ENCODE measurements at regions not wholly inside any gene's neighbourhood (a gene's known extent, or its start where the extent isn't known, plus 50 kb on each side); places are given as distances from the start of the nearest gene placed in this dataset.

DNA sequence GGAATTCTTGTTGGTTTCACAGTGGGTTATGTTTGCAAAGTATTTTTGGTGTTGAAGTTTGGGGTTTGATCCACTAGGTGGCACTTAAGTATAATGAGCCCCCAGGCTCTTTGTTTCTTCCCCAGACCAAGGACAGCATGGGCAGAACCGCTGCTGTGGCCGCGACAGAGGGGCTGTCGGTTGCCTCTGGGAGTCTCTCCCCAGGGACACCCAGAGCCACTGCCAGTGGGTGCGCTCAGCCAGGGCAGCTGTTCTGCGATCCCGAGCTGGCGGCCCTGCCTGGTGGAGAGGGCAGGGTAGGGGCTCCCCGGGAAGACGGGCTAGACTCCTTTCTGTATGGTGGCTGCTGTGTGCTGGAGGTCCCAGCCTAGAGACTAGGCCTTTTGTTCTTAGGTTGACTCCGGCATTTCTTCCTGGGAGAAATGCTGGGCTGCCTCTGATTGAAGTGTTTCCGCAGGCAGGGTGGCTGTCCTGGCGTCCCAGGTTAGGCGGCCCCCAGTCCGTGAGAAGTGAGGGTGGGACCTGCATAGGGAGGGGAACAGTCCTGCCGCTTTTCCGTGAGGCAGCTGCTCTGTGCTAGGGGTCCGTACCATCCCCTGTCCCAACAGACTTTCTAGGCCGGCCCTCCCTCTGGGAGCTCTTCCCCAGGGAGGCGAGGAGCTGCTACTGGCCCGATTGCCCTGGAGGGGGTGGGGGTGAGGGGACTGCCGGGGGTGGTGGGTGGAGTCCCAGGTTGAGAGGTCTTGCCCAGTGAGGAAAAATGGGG is 253.1 kb upstream of the PELI2 start:
- no peak; the same call in 2 of the 3 replicates for ATAC-seq
- TF ChIP-seq ARNTL (CRISPR knock-in tag; IDR thresholded peaks at IDR 0.05; ENCODE audit: borderline replicate concordance, low read depth): no peak
- TF ChIP-seq, protein P1, sequence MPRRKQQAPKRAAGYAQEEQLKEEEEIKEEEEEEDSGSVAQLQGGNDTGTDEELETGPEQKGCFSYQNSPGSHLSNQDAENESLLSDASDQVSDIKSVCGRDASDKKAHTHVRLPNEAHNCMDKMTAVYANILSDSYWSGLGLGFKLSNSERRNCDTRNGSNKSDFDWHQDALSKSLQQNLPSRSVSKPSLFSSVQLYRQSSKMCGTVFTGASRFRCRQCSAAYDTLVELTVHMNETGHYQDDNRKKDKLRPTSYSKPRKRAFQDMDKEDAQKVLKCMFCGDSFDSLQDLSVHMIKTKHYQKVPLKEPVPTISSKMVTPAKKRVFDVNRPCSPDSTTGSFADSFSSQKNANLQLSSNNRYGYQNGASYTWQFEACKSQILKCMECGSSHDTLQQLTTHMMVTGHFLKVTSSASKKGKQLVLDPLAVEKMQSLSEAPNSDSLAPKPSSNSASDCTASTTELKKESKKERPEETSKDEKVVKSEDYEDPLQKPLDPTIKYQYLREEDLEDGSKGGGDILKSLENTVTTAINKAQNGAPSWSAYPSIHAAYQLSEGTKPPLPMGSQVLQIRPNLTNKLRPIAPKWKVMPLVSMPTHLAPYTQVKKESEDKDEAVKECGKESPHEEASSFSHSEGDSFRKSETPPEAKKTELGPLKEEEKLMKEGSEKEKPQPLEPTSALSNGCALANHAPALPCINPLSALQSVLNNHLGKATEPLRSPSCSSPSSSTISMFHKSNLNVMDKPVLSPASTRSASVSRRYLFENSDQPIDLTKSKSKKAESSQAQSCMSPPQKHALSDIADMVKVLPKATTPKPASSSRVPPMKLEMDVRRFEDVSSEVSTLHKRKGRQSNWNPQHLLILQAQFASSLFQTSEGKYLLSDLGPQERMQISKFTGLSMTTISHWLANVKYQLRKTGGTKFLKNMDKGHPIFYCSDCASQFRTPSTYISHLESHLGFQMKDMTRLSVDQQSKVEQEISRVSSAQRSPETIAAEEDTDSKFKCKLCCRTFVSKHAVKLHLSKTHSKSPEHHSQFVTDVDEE (CRISPR knock-in tag; IDR thresholded peaks at IDR 0.05): no peak
- TF ChIP-seq ZNF8 (CRISPR knock-in tag; IDR thresholded peaks at IDR 0.05): no peak
- no peak for TF ChIP-seq ZFP3 (CRISPR knock-in tag; IDR thresholded peaks at IDR 0.05)
- TF ChIP-seq RARB (CRISPR knock-in tag; IDR thresholded peaks at IDR 0.05): no peak
- no peak for TF ChIP-seq ZNF565 (CRISPR knock-in tag; conservative IDR thresholded peaks at IDR 0.05; ENCODE audit: low read depth)

DNA sequence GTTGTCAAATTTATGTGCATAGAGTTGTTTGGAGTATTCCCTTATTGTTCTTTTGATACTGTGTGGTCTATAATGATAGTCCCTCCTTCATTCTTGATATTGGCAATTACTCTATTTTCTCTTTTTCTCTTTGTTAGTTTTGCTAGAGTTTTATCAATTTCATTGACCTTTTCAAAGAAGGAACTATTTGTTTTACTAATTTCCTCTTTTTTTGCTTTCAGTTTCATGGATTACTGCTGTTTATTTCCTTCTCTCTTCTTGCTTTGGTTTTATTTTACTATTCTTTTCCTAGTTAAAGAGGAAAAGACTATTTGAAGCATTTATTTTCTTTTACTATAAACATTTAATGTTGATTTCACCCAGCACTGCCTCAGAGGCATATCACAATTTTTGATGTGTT is 250.9 kb upstream of the PELI2 start:
- no peak for ATAC-seq
- no peak for TF ChIP-seq ESRRG (CRISPR knock-in tag; IDR thresholded peaks at IDR 0.05)
- TF ChIP-seq ISL1 (CRISPR knock-in tag; IDR thresholded peaks at IDR 0.05): no peak
- TF ChIP-seq, protein P2, sequence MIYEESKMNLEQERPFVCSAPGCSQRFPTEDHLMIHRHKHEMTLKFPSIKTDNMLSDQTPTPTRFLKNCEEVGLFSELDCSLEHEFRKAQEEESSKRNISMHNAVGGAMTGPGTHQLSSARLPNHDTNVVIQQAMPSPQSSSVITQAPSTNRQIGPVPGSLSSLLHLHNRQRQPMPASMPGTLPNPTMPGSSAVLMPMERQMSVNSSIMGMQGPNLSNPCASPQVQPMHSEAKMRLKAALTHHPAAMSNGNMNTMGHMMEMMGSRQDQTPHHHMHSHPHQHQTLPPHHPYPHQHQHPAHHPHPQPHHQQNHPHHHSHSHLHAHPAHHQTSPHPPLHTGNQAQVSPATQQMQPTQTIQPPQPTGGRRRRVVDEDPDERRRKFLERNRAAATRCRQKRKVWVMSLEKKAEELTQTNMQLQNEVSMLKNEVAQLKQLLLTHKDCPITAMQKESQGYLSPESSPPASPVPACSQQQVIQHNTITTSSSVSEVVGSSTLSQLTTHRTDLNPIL (CRISPR knock-in tag; IDR thresholded peaks at IDR 0.05; ENCODE audit: low read depth): no peak
- TF ChIP-seq ZFP3 (CRISPR knock-in tag; IDR thresholded peaks at IDR 0.05): no peak
- TF ChIP-seq SNAI2 (CRISPR knock-in tag; IDR thresholded peaks at IDR 0.05): no peak
- TF ChIP-seq TCF4 (CRISPR knock-in tag; IDR thresholded peaks at IDR 0.05; ENCODE audit: borderline replicate concordance): no peak
- no peak for TF ChIP-seq PPARA (CRISPR knock-in tag; IDR thresholded peaks at IDR 0.05; ENCODE audit: borderline replicate concordance)
- TF ChIP-seq, protein P3, sequence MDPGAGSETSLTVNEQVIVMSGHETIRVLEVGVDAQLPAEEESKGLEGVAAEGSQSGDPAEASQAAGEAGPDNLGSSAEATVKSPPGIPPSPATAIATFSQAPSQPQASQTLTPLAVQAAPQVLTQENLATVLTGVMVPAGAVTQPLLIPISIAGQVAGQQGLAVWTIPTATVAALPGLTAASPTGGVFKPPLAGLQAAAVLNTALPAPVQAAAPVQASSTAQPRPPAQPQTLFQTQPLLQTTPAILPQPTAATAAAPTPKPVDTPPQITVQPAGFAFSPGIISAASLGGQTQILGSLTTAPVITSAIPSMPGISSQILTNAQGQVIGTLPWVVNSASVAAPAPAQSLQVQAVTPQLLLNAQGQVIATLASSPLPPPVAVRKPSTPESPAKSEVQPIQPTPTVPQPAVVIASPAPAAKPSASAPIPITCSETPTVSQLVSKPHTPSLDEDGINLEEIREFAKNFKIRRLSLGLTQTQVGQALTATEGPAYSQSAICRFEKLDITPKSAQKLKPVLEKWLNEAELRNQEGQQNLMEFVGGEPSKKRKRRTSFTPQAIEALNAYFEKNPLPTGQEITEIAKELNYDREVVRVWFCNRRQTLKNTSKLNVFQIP (CRISPR knock-in tag; IDR thresholded peaks at IDR 0.05; ENCODE audit: borderline replicate concordance, low read depth): no peak
- no peak for TF ChIP-seq GLIS3 (CRISPR knock-in tag; IDR thresholded peaks at IDR 0.05)
- no peak for TF ChIP-seq ZC3H10 (CRISPR knock-in tag; IDR thresholded peaks at IDR 0.05)
- no peak for TF ChIP-seq ZNF8 (CRISPR knock-in tag; IDR thresholded peaks at IDR 0.05)
- TF ChIP-seq ZNF565 (CRISPR knock-in tag; conservative IDR thresholded peaks at IDR 0.05; ENCODE audit: low read depth): no peak
- no peak for TF ChIP-seq ZNF70 (CRISPR knock-in tag; IDR thresholded peaks at IDR 0.05)
- TF ChIP-seq TOX (CRISPR knock-in tag; IDR thresholded peaks at IDR 0.05; ENCODE audit: borderline replicate concordance): no peak
- TF ChIP-seq, protein P1 (CRISPR knock-in tag; IDR thresholded peaks at IDR 0.05): no peak
- TF ChIP-seq, protein P4, sequence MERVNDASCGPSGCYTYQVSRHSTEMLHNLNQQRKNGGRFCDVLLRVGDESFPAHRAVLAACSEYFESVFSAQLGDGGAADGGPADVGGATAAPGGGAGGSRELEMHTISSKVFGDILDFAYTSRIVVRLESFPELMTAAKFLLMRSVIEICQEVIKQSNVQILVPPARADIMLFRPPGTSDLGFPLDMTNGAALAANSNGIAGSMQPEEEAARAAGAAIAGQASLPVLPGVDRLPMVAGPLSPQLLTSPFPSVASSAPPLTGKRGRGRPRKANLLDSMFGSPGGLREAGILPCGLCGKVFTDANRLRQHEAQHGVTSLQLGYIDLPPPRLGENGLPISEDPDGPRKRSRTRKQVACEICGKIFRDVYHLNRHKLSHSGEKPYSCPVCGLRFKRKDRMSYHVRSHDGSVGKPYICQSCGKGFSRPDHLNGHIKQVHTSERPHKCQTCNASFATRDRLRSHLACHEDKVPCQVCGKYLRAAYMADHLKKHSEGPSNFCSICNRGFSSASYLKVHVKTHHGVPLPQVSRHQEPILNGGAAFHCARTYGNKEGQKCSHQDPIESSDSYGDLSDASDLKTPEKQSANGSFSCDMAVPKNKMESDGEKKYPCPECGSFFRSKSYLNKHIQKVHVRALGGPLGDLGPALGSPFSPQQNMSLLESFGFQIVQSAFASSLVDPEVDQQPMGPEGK (CRISPR knock-in tag; IDR thresholded peaks at IDR 0.05; ENCODE audit: borderline replicate concordance): no peak
- TF ChIP-seq, protein P5, sequence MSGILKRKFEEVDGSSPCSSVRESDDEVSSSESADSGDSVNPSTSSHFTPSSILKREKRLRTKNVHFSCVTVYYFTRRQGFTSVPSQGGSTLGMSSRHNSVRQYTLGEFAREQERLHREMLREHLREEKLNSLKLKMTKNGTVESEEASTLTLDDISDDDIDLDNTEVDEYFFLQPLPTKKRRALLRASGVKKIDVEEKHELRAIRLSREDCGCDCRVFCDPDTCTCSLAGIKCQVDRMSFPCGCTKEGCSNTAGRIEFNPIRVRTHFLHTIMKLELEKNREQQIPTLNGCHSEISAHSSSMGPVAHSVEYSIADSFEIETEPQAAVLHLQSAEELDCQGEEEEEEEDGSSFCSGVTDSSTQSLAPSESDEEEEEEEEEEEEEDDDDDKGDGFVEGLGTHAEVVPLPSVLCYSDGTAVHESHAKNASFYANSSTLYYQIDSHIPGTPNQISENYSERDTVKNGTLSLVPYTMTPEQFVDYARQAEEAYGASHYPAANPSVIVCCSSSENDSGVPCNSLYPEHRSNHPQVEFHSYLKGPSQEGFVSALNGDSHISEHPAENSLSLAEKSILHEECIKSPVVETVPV (CRISPR knock-in tag; IDR thresholded peaks at IDR 0.05): no peak

All from SK-N-SH treated with all-trans-retinoic acid at 6 μM for 48 hours (cell line).